GM12878 (cell line): ENCODE measurements at regions not wholly inside any gene's neighbourhood (a gene's known extent, or its start where the extent isn't known, plus 50 kb on each side); places are given as distances from the start of the nearest gene placed in this dataset.

Experiments used
- ATAC-seq: fragments of 200-7000 bp; cut with Tn5 transposase; 3 replicates; pipeline ENCODE4 v1.9.1; 2020; ENCODE audit warnings: mild to moderate bottlenecking, moderate library complexity
- BruUV-seq: library from RNA; stranded (reverse); fragments of 400-500 nt; replicated peaks from 2 replicates; lab custom pipeline; 2021; lab: Mats Ljungman, UMichigan
- CTCF ChIA-PET: fragments of 300-600 bp; sonication (Branson Sonifier 250); formaldehyde crosslinking; extraction: SDS; loops from one replicate; lab custom pipeline; 2021; ENCODE audit warnings: inconsistent platforms; lab: Yijun Ruan, JAX
- POLR2A ChIA-PET: fragments of 350-600 bp; formaldehyde crosslinking; extraction: SDS; loops from one replicate; lab custom pipeline; 2021; ENCODE audit warnings: inconsistent platforms; lab: Charles Lee
- RAD21 ChIA-PET: fragments of 300-600 bp; sonication (Branson Sonifier 250); formaldehyde crosslinking; loops from one replicate; lab custom pipeline; 2023; ENCODE audit warnings: antibody characterized with exemption; ENCODE audit not compliant: unreplicated experiment; lab: Charles Lee
- SMC1A ChIA-PET: fragments of 300-600 bp; sonication (Branson Sonifier 250); formaldehyde crosslinking; loops from one replicate; lab custom pipeline; 2023; ENCODE audit not compliant: unreplicated experiment, uncharacterized antibody; lab: Charles Lee
- DNase-seq: peaks from one replicate; pipeline ENCODE4 v3.0.0-alpha.2; 2011; ENCODE audit warnings: low read depth, low spot score
- FAIRE-seq: peaks from 3 replicates; lab custom pipeline; 2011; peaks lifted over from hg19 to GRCh38; lab: Jason Lieb, UNC
- H2AFZ ChIP-seq: 2 replicates; pipeline ENCODE4 v1.6.0; 2011; ENCODE audit warnings: low read depth, low read length, control low read depth; ENCODE audit not compliant: control insufficient read depth
- H3K27ac ChIP-seq: 2 replicates; pipeline ENCODE4 v1.5.1; 2011; ENCODE audit warnings: control low read depth; ENCODE audit not compliant: control insufficient read depth, insufficient read depth
- H3K27me3 ChIP-seq, 2 experiments: replicated peaks in 1 of 2; 2 replicates each; pipeline versions ENCODE4 v1.6.0 to v1.6.1; 2011; ENCODE audit warnings: low read length in 1 of 2; ENCODE audit not compliant: control insufficient read depth in 2 of 2, insufficient read depth in 2 of 2
- H3K36me3 ChIP-seq, 2 experiments: 2 replicates each; pipeline ENCODE4 v1.5.1; 2011; ENCODE audit warnings: low read length in 1 of 2; ENCODE audit not compliant: control insufficient read depth in 2 of 2, insufficient read depth in 2 of 2
- H3K4me1 ChIP-seq: 2 replicates; pipeline ENCODE4 v1.6.1; 2011; ENCODE audit warnings: mild to moderate bottlenecking, low read length, moderate library complexity, mixed read lengths; ENCODE audit not compliant: control insufficient read depth, insufficient read depth
- H3K4me2 ChIP-seq: 2 replicates; pipeline ENCODE4 v1.6.0; 2011; ENCODE audit warnings: control low read depth; ENCODE audit not compliant: control insufficient read depth, insufficient read depth
- H3K4me3 ChIP-seq: fragments of 200-600 bp; sonication (generic); 2 replicates; pipeline ENCODE4 v1.5.1; 2016
- H3K79me2 ChIP-seq: 2 replicates; pipeline ENCODE4 v1.6.0; 2011; ENCODE audit warnings: low read length; ENCODE audit not compliant: control insufficient read depth, insufficient read depth
- H3K9ac ChIP-seq: 2 replicates; pipeline ENCODE4 v1.8.0; 2011; ENCODE audit warnings: low read length, control low read depth, mixed read lengths; ENCODE audit not compliant: control insufficient read depth, insufficient read depth
- H3K9me3 ChIP-seq: replicated peaks from 3 replicates; pipeline ENCODE4 v1.5.1; 2011; ENCODE audit warnings: mild to moderate bottlenecking, low read length; ENCODE audit not compliant: control insufficient read depth, insufficient read depth
- H4K20me1 ChIP-seq: 2 replicates; pipeline ENCODE4 v1.6.0; 2011; ENCODE audit not compliant: control insufficient read depth, insufficient read depth
- HCFC1 ChIP-seq: fragments of 150-350 bp; IDR thresholded peaks from 2 replicates; pipeline ENCODE4 v1.6.1; 2014; ENCODE audit warnings: low read length
- HDGF ChIP-seq: fragments of 450-650 bp; IDR thresholded peaks from 2 replicates; pipeline ENCODE4 v1.6.1; 2016; ENCODE audit warnings: antibody characterized with exemption
- IRF4 ChIP-seq: IDR thresholded peaks from 2 replicates; pipeline ENCODE4 v1.6.1; 2011; ENCODE audit warnings: low read depth, low read length
- NFIC ChIP-seq: IDR thresholded peaks from 2 replicates; pipeline ENCODE4 v1.6.1; 2012; ENCODE audit warnings: low read depth, mild to moderate bottlenecking, inconsistent platforms, low read length, moderate library complexity
- NR2C2 ChIP-seq: IDR thresholded peaks from 2 replicates; pipeline ENCODE4 v1.6.1; 2011; ENCODE audit warnings: borderline replicate concordance, low read depth; ENCODE audit not compliant: control insufficient read depth, insufficient read length
- POLR2A ChIP-seq: IDR thresholded peaks from 2 replicates; pipeline ENCODE4 v1.6.1; 2011; ENCODE audit warnings: low read depth, mild to moderate bottlenecking, low read length
- WGBS: methylation state at CpG from one replicate; pipeline ENCODE4 v1.1.6; 2016; ENCODE audit warnings: low lambda C conversion rate; ENCODE audit not compliant: insufficient replicate concordance, insufficient coverage; ENCODE audit errors: missing lambda C conversion rate; 5-methylcytosine and 5-hydroxymethylcytosine counted together
- in situ Hi-C: fragments of 300-500 bp; cut with MboI; formaldehyde crosslinking; loops from 9 replicates; pipeline ENCODE4 v1.14.3; 2018; ENCODE audit warnings: mixed read lengths
- intact Hi-C: fragments of 100-400 bp; cut with micrococcal nuclease; formaldehyde crosslinking; loops from one replicate; pipeline ENCODE4 v1.14.2; 2022; ENCODE audit not compliant: unreplicated experiment
- TF ChIP-seq, protein P1 (sequence below): fragments of 450-650 bp; formaldehyde crosslinking; IDR thresholded peaks from 2 replicates; pipeline ENCODE4 v1.4.0; 2022; ENCODE audit warnings: mild to moderate bottlenecking, moderate library complexity
- TF ChIP-seq, protein P2 (sequence below): fragments of 450-650 bp; IDR thresholded peaks from 2 replicates; pipeline ENCODE4 v1.6.1; 2017; ENCODE audit warnings: low read depth, mild to moderate bottlenecking, moderate library complexity
- TF ChIP-seq, protein P3 (sequence below): fragments of 450-650 bp; IDR thresholded peaks from 2 replicates; pipeline ENCODE4 v1.6.1; 2017; ENCODE audit warnings: antibody characterized with exemption, mild to moderate bottlenecking, moderate library complexity

DNA sequence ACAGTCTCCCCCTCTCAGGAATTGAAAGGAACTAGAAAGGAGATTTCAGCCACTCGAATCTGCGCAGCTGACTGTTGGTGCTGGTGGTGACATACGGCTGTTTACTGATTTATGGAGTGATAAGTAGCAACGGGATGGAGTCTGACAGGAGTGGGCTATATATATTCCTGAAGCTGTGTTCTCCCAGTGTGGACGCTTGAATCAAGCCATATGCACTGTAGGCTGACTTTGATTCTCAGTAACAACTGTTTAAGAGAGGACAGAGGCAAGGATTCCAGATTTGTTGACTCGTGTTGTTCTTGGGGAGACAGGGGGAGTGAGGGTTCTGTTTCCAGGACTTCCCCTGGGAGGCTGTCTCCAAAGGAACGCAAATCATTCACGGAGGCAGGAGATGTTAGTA is 260.1 kb upstream of the AUTS2 start:
- RAD21 ChIA-PET = no interaction called here
- TF ChIP-seq HDGF (no peak), HCFC1 (no peak), NFIC (no peak), NR2C2 (no peak), POLR2A (no peak), IRF4 (no peak)
- TF ChIP-seq, protein P1, sequence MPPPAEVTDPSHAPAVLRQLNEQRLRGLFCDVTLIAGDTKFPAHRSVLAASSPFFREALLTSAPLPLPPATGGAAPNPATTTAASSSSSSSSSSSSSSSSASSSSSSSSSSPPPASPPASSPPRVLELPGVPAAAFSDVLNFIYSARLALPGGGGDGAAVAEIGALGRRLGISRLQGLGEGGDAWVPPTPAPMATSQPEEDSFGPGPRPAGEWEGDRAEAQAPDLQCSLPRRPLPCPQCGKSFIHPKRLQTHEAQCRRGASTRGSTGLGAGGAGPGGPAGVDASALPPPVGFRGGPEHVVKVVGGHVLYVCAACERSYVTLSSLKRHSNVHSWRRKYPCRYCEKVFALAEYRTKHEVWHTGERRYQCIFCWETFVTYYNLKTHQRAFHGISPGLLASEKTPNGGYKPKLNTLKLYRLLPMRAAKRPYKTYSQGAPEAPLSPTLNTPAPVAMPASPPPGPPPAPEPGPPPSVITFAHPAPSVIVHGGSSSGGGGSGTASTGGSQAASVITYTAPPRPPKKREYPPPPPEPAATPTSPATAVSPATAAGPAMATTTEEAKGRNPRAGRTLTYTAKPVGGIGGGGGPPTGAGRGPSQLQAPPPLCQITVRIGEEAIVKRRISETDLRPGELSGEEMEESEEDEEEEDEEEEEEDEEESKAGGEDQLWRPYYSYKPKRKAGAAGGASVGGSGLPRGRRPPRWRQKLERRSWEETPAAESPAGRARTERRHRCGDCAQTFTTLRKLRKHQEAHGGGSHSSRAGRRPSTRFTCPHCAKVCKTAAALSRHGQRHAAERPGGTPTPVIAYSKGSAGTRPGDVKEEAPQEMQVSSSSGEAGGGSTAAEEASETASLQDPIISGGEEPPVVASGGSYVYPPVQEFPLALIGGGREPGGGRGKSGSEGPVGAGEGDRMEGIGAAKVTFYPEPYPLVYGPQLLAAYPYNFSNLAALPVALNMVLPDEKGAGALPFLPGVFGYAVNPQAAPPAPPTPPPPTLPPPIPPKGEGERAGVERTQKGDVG = no peak
- TF ChIP-seq, protein P2, sequence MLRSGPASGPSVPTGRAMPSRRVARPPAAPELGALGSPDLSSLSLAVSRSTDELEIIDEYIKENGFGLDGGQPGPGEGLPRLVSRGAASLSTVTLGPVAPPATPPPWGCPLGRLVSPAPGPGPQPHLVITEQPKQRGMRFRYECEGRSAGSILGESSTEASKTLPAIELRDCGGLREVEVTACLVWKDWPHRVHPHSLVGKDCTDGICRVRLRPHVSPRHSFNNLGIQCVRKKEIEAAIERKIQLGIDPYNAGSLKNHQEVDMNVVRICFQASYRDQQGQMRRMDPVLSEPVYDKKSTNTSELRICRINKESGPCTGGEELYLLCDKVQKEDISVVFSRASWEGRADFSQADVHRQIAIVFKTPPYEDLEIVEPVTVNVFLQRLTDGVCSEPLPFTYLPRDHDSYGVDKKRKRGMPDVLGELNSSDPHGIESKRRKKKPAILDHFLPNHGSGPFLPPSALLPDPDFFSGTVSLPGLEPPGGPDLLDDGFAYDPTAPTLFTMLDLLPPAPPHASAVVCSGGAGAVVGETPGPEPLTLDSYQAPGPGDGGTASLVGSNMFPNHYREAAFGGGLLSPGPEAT = no peak
- TF ChIP-seq, protein P3, sequence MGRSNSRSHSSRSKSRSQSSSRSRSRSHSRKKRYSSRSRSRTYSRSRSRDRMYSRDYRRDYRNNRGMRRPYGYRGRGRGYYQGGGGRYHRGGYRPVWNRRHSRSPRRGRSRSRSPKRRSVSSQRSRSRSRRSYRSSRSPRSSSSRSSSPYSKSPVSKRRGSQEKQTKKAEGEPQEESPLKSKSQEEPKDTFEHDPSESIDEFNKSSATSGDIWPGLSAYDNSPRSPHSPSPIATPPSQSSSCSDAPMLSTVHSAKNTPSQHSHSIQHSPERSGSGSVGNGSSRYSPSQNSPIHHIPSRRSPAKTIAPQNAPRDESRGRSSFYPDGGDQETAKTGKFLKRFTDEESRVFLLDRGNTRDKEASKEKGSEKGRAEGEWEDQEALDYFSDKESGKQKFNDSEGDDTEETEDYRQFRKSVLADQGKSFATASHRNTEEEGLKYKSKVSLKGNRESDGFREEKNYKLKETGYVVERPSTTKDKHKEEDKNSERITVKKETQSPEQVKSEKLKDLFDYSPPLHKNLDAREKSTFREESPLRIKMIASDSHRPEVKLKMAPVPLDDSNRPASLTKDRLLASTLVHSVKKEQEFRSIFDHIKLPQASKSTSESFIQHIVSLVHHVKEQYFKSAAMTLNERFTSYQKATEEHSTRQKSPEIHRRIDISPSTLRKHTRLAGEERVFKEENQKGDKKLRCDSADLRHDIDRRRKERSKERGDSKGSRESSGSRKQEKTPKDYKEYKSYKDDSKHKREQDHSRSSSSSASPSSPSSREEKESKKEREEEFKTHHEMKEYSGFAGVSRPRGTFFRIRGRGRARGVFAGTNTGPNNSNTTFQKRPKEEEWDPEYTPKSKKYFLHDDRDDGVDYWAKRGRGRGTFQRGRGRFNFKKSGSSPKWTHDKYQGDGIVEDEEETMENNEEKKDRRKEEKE = no peak
- no peak overlapping the region for H3K4me3 ChIP-seq
- CTCF ChIA-PET = no interaction called here
- no peaks in the 10 kb centered on the region for H3K4me1 ChIP-seq
- DNase-seq = no peak
- H3K27ac ChIP-seq = no peak overlapping the region
- SMC1A ChIA-PET = no interaction called here
- no peaks in the 10 kb centered on the region; the same call in 2 of the 3 replicates for H3K9me3 ChIP-seq
- no peak for ATAC-seq
- BruUV-seq = no TSS peak
- POLR2A ChIA-PET = no interaction called here
- no peaks in the 10 kb centered on the region for H4K20me1 ChIP-seq
- H3K9ac ChIP-seq = no peak overlapping the region
- WGBS = 32% methylated on average over 8 of the region's 8 CpGs
- H3K4me2 ChIP-seq = no peak overlapping the region
- no peaks in the 10 kb centered on the region for H3K36me3 ChIP-seq
- intact Hi-C loops = no loop called here
- H3K79me2 ChIP-seq = no peaks in the 10 kb centered on the region
- no peak for FAIRE-seq
- no peak overlapping the region for H2AFZ ChIP-seq
- in situ Hi-C loops = no loop called here
- H3K27me3 ChIP-seq = no peaks in the 10 kb centered on the region
